Muscle of back (tissue), 3 donors: ENCODE measurements at regions not wholly inside any gene's neighbourhood (a gene's known extent, or its start where the extent isn't known, plus 50 kb on each side); places are given as distances from the start of the nearest gene placed in this dataset.
A peak's percentile ranks its signal among the peaks of the same experiment; 100 is the strongest.
"Not testable (repeated sequence)": the region's sequence is repeated elsewhere in the genome, so short reads cannot be mapped to it uniquely, and the experiment has no call there.

Experiments
- DNase-seq, 3 donors: peaks; one replicate each; pipeline versions ENCODE4 v3.0.0 to v3.0.0-alpha.2; 2013

DNA sequence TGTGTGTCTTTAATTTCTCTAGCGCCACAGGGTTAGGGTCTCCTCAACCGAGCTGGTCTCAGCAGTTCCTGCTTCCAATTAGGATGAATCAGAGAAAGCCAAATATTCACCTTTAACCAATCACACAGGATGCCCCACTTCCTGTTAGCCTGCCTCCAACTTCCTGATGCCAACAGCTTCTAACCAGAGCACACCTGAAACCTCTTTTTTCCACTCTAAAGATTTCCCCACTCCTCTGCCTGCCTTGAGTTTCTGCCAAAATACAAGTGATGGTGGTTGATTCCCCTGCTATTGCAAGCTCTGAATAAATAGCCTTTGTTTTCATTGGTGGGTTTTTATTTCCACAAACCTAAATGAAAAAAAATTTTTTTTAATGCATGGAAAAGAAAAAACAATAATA, 144.7 kb upstream of the UST start:
- DNase-seq, result no peak

DNA sequence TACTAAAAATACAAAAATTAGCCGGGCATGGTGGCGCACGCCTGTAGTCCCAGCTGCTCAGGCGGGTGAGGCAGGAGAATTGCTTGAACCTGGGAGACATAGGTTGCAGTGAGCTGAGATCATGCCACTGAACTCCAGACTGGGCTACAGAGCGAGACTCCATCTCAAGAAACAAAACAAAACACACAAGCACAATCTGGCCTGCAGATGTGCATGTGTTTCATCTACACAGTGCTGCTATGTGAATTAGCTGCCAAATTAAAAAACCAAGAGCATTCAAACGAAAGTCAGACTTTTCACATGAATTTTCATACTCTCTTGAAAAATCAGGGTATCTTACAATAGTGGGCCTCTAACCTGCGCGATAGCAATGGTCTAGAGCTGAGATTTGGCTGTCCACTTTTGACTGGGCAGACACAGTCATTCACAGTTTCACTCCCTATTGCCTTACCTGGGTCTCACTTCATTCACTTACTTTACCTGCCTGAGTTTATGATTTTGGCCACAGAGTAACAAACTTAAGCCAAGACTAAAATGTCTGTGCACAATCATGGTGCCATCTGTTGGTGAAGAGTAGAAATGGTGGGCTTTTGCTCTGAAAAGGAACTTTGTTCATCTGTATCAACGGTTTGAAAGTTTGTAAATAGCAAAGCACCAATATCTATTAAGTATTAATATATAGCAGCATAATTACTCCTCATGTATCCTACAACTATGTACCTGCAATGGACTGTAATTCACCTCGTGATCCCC, 138.5 kb upstream of the UST start:
- no peak for DNase-seq

DNA sequence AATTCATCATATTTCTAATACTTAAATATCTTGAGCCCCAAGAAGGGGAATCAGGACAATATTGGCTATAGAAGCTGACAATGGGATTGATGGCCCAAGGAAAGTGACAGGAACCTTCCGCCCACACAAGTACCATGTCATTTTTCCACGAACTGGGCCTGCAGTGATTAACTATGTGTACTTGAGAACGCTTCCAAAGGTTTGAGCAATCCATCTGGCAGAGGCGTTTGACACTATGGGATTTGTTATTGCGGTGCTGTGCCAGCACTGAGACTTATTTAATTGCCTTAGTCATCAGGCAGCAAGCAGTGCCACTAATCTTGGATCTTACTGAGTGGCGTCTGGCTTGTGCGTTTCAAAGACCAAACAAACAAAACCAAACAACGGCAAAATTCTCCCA, 135.6 kb upstream of the UST start:
- DNase-seq, result peak in 1 of 3 donors; percentile 40

DNA sequence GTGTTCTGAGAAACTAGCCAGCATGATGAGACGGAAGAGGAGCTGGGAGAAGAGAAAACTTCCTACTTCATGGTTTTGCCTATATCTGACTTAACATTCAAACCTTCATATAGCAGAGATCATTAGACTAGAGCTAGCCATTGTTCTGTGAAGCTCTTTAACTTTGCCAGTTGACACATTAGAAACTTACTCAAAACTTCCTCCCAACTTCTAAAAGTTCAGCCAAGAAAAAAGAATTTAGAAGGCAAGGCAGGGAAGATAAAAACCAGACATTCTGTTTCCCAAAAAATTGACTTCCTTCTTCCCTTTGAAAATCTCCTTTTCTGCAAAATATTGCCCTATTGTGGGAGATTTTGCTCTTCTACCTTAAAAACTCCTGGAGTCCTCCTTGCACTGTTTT, 134.8 kb upstream of the UST start:
- DNase-seq, result no peak

DNA sequence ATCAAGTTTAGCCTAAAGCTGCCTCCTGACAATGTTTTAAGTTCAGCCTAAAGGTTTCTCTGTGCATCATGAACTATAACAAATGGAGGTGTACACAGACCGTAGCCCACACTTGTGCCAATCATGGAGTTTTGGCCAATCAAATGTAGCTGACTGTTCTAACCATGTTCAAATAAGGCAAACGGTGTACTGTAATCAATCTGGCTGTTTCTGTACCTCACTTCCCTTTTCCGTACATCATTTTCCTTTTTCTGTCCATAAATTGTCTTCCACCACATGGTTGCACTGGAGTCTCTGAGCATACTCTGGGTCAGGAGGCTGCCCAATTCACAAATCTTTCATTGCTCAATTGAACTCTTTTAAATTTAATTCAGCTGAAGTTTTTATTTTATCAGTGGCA, 132.2 kb upstream of the UST start:
- DNase-seq, result no peak

DNA sequence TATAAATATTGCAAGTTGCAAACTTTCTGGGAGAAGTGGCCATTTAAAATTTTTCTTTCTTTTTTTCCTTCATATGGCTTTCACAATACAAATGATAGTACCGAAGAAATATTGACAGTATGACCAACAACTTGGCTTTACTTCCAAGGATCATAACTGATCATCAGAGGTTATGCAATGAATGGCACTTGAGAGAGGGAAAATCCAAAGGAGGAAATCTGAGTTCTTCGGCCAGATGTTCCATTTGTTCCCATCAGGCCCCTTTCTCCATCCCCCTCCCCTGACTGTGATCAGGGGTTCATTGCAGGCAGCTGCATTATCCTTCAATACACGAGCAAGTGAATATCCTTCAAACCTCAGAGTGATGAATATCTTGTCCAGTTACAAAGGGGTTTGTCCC, 130.0 kb upstream of the UST start:
- DNase-seq, result peak in 2 of 3 donors; percentile 40 to 79

DNA sequence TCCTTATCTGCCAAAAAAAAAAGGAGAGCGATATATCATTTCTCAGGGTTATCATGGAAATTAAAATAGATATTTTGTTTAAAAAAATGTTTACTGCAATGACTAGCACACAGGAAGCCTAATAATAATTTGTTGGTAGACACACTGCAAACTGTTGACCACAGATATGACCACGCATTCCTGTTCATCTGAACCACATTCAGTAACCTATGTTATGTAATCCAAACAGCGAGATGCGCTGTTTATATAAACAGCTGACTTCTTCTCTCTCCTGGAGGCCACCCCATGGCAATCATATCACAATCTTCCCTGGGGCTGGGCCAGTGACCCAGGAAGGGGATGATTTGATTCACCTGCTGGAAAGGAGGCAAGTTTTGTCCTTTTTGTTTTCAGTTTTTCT, 129.3 kb upstream of the UST start:
- DNase-seq, result no peak

DNA sequence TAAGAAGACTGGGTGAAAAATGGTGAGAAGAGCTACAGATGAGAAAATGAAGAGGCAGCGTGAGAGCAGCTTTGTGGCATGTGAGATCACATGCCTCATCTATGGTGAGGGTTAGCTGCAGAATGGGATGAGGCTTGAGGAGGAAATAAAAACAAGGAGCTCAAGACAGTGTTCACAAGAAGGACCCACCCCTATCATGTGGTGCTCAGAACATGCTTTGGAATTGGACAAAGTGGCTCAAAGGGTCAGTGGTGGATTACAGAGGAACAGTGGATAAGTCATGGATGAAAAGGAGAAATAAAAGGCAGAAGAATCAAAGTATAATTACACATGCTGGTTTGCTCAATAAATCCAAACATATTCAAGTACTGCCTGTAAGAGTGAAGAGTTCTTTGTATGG, 126.9 kb upstream of the UST start:
- no peak for DNase-seq

DNA sequence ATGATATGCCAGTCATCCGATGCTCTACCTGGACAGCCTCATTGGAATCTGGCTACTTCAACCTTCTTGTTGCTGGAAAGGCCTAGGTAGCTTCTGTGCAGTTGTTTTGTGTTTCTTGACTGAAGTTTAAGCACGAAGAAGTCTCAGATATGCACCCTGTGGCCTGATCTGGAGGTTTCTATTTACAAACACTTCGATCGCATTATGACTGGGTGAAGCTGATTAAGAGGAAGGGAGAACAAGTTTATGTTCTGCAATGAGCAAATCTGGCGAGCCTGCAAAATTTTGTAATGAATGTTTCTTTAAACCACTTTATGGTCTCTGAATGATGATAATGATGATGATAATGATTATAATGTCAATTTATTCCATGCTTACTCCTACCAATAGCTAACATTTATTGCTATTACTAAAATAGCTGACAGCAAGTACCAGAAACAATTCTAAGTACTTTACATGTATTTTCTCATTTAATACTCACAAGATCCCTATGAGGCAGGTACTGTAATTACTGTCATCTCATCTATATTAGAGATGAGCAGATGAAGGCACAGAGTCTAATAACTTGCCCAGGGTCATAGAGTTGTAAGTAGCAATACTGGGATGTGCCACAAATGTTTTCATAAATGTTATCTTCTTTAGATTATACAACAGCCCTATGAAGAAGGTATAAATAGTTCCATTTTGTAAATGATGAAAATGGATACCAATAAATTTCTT, 126.1 kb upstream of the UST start:
- DNase-seq, result no peak

DNA sequence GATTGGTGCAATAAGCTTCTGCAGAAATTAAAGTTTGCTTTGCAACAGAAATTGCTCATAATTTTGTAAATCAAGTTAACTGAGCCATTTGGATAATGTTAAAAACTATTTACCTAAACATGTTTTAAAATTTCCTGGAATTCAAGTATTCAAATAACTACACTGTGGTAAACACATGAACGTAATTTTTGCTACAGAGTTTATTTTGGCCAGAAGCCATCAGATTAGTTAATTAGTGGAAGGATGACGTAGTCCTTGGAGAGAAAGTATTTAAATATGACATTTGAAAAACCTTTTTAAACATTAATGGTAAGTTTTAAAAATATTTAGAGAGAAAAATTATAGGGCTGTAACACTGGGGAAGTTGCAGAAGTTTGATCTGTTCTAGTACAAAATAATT, 121.2 kb upstream of the UST start:
- DNase-seq, result no peak

DNA sequence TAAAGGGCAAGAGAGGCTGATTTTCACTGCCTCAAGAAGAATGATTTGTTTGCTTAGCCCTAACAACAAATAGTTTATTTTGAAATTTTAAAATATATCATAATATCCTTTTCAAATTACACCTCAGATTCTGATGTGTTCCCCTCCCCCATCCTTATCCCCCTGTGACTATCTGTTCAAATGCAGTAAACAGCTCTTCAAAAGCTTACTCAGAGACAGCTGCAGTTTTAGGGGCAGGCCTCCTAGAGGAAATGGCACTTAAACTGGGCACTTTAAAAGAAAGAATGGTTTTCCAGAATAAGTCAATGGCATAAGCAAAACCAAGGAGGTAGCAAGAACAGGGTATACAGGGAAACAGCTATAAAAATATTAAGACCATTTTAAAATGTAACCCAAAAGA, 118.6 kb upstream of the UST start:
- DNase-seq, result peak in 1 of 3 donors; percentile 44

DNA sequence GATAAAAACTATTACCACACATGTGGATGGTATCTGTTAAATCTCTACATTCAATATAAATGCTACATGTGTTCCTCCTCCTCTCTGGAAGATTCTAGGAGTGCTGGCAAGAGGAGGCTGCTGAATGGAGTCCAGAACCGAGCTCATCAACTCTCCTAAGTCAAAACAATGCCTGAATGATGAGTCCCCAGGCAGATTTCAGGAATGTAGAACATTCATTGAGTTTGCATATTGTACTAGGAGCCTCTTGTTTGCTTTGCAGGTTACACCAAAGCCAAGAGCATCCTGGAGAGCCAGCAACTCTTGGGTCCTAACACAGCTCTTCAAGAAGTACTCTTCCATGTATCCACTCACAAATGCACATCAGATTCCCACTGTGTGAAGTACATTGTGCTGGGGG, 117.6 kb upstream of the UST start:
- peak; percentile 74 to 95 (median 86) for DNase-seq

DNA sequence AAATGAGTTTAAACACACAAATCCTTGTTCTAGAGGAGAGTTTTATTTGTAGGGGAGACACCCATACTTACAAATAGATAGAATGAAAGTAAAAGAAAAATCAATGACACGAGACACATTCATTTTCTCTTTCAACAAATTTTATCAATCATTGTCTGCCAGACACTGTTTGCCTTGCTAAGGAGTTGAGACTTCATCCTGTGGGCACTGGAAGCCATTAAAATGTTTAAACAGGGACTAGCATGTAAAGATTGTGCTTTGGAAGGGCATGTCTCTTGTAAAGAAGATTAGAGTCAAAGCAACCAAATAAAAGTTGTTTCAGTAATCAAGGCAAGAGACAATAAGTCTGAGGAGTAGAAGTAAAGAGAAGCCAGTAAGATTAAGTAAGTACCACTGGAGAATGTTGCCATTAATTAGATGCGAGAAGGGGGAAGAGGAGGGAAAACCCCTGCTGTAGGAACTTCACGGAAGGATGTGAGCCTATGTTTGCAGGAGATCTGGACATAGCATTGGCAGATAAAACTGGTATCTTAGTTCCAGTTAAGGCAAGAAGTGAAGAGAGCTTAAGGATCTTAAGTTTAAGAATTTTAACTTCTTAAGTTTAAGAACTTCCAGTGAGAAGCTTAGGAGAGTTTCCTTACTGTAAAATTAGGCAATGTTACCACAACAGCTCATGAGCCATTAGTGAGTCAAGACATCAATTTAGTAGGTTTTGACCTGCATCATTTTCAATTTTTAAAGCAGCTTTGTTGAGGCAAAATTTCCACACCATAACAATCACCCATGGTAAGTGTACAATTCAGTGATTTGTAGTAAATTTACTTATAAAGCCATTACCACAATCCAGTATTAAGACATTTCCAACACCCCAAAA, 117.0 kb upstream of the UST start:
- no peak for DNase-seq

DNA sequence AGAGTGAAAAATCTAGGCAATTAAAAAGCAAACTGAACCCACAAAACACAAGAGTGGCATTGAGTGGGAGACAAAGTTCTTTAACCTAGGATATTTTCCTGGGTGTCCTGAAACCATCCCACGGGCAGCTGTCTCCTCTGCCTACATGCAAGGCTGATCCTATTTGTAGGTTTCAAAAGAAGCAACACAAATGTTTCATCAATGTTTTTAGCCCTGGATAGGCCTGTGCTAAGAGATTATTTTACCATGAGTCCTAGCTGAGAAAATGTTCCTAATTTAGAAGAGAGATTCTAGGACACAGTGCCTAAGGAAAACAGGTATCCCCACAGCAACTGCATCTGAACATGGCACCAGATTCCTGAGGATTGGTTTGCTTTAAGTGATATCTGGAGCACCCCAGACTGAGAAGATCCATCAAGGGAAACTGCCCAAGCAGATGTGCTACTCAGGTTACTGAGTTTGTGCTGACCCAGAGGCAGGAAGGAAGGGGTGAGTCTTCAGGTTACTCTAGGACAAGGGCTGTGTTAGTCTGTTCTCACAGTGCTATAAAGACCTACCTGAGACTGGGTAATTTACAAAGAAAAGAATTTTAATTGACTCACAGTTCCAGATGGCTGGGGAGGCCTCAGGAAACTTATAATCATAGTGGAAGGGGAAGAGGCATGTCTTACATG, 111.6 kb upstream of the UST start:
- DNase-seq, result no peak

DNA sequence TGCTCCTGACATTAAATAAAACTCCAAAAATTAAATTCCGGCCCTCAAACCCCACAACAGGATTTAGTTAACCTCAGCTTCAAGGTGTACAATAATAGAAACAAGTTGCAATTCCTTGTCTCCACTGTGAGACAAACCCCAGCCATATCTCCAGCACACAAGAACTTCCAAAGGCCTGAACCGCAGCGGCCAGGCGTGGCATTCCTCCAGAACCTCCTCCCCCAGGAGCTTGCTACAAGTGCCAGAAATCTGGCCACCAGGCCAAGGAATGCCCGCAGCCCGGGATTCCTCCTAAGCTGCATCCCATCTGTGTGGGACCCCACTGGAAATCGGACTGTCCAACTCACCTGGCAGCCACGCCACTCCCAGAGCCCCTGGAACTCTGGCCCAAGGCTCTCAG, 105.0 kb upstream of the UST start:
- DNase-seq, result not testable (repeated sequence)

DNA sequence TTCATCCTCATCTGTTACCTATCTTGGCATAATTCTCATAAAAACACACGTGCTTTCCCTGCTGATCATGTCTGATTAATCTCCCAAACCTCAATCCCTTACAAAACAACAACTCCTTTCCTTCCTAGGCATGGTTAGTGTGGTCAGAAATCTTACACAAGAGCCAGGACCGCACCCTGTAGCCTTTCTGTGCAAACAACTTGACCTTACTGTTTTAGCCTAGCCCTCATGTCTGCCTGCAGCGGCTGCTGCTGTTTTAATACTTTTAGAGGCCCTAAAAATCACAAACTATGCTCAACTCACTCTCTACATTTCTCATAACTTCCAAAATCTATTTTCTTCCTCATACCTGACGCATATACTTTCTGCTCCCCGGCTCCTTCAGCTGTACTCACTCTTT, 103.6 kb upstream of the UST start:
- DNase-seq, result not testable (repeated sequence)

DNA sequence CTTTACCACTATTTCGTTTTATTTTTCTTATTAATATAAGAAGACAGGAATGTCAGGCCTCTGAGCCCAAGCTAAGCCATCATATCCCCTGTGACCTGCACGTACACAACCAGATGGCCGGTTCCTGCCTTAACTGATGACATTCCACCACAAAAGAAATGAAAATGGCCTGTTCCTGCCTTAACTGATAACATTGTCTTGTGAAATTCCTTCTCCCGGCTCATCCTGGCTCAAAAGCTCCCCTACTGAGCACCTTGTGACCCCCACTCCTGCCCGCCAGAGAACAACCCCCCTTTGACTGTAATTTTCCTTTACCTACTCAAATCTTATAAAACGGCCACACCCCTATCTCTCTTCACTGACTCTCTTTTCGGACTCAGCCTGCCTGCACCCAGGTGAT, 101.8 kb upstream of the UST start:
- DNase-seq, result not testable (repeated sequence)

DNA sequence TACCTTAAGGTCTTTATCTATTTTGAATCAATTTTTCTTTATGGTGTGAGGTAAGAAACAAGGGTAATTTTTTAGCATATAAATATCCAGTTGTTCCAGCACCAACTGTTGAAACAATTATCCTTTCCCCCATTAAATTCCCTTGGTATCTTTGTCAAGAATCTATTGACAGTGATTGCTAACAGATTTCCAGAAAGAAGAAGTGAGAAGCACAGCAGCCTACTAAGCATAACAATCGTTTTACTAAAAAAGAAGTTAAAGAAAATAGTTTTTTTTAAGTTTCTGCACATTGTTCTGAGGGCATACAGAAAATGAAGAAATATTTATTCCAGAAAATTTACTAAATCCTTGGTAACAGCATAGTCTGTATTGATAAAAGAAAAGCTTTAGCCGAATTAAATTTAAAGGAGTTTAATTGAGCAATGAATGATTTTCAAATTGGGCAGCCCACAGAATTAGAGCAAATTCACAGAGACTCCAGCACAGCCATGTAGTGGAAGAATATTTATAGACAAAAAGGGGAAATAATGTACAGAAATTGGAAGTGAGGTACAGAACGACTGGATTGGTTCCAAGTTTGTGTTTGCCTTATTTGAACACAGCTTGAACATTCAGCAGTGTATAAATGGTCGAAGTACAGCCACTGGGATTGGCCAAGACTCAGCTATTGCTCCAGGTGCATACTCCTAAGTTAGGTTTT, 97.9 kb upstream of the UST start:
- DNase-seq, result peak in 1 of 3 donors; percentile 41

DNA sequence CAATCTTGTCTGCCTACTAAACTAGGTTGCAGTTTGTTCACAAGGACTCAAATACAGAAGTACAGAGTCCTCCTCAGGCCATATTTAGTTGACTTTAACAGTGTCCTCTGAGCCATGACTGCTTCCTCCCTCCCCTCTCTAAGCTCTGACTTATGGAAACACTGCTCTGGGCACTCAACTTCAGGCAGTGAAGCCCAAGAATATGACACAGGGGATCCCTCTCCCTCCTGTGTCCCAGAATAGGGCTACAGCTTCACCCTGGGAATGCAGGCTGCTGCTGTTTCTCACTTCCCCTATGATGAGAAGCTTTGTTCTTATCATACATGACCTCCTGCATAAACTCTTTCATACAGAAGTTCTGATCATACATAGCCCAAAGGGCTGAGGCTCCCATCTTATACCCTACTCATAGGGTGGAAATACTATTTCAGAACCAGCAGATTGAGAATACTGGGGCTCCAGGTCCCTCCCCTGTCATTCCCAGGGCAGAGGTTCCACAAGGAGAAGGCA, 97.3 kb upstream of the UST start:
- no peak for DNase-seq

DNA sequence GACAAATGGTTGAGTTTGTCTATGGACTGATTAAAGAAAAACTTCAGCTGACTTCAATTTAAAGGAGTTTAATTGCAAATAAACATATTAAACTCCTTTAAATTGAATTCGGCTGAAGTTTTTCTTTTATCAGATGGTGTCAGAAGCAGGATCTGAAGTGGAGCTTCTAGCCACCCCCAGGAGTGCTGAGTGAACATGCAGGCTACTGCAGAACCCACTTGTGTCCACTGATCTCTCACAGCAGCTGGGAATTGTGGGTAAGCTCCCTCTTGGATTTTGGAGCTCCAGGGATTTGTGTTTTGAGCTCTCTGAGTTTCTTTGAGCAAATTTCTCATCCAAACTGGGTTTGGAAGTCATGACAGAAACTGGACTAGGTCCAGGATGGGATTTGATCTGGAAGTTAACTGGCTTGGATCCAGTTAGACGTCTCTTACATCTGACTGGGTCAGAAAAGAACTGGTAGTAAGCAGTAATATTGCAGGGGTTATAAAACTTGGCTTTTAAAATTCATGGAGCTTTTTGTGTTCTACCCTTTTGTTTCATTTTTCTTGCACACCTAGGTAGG, 95.8 kb upstream of the UST start:
- DNase-seq, result peak in 1 of 3 donors; percentile 26

DNA sequence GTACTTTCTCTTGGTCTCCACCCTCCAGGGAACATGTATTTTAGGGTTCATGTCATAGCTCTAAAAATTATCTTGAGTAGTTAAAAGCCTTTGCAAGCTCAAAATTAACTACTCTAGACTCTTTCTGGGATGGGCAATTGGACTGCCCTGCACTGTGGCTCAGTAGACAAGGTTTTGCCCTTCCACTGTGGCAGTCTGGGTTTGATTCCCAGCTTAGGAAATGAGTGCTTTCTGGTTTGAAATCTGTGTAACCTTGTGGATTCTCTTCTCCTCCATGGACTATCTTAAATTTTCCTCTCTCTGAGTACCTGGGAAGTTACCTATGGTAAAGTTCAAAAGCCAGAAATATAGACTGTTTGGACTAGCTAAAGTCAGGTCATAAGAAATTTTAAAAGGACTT, 94.6 kb upstream of the UST start:
- DNase-seq, result no peak
